Putamen (tissue), 1 donor: ENCODE measurements at regions not wholly inside any gene's neighbourhood (a gene's known extent, or its start where the extent isn't known, plus 50 kb on each side); places are given as distances from the start of the nearest gene placed in this dataset.
"Not testable (repeated sequence)": the region's sequence is repeated elsewhere in the genome, so short reads cannot be mapped to it uniquely, and the experiment has no call there.

Source experiments
- DNase-seq: peaks from one replicate; pipeline ENCODE4 v3.0.0-alpha.2; 2016; ENCODE audit warnings: low spot score

- DNase-seq, result no peak
These were observed 134.1 kb downstream of the RHOU start for GRCh38 chr1:228869312-228869824.

DNA sequence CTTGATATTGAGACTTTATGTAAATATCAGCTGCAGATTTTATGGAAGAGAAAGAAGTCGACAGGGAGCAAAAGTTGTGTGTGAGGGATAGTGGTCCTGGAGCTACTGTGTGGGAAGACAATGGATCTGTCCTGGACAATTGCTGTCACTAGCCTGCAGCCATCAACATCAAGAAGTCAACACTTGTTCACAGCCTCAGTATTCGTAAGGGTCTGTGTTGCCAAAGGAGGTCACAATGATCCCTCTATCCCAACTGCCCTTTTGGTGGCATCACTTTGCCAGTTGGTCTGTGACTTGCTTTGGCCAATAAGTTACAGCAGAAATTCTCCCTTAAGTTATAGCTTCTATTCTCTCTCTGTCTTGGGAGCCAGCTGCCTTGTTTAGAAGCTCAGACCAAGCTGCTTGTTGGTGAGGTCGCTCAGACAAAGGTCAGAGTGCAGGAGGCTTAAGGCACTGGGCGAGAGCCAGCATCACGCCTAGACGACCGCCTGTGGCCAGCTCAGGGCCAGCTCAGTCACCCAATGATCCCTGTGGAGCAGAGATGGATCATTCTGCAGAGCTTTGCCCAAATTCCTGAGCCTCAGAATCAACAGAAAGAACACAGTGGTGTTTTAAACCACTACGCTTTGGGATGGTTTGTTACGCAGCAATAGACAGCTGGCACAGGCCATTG lies 134.9 kb downstream of the RHOU start:
- DNase-seq, result peak; percentile 67

DNA sequence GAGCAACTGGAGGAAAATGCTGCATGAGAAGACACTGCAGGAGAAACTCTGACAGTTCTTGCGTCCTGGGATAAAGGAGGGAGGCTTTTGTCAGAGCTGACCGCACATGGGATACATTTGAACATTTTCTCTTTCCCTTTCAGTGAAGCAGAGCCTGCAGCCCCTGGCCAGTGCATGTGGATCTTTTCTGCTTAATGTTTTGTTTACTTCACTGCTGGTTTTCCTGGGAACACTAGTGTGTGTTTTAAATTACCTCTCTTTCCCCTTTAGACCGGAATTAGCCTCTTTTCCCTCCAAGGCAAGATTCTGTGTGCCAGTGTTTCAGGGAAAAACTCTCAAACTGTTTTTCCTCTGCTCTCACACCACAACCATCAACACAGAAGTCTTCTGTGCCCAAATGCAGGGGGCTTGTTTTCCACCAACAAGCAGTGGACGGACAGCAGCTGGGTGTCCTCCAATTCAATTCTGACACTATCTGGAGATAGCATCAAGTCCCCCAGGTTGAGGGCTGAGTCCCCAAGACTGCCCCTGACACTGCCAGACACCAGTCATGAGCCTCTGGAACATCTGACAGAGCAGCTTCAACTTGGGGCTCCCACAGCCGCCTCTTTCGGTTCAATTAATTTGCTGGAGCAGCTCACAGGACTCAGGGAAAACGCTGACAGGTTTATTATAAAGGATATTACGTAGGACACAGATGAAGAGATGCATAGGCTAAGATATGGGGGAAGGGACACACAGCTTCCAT lies 136.2 kb downstream of the RHOU start:
- no peak for DNase-seq

GRCh38 chr1:228872080-228872479 lies 136.8 kb downstream of the RHOU start:
- no peak for DNase-seq

- DNase-seq, result no peak
These were observed 138.4 kb downstream of the RHOU start for GRCh38 chr1:228873709-228874108.

GRCh38 chr1:228875741-228876140 lies 140.5 kb downstream of the RHOU start:
- DNase-seq, result no peak

GRCh38 chr1:228876187-228876586 lies 140.9 kb downstream of the RHOU start:
- DNase-seq, result no peak

GRCh38 chr1:228879164-228879563 lies 143.9 kb downstream of the RHOU start:
- no peak for DNase-seq

DNA sequence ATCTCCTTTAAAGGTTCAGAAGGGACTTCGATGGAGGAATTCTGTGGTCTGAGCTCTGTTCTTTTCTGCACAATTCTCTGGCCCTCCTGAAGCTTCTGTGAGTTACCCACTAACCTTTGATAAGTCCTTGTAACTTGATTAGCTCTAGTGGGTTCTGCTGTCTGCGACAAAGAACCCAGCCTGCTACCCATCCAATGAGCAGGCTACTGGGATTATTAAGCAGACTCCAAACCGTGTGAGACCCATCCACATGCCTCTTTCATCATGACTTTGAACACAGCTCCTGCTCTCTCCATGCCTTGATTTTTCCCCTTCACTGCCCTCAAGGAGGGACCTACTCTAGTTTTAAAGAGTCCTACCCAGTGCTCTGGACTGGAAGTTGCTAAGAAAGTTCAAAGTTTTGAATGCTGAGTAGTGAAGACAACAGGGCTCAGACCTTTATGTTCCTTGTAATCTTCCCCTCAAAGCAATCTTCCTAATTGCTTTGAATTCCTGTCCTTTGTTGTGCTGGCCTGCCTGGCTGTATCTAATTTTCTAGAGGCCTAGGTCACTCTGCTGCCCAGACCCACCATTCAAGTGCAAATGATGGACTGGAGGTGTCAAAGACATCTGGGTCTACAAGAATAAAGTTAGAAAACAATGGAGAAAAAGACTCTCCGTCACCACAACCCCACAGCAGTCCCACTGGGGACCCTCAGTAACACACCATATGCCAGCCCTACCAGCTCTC lies 146.9 kb downstream of the RHOU start:
- DNase-seq, result no peak

DNA sequence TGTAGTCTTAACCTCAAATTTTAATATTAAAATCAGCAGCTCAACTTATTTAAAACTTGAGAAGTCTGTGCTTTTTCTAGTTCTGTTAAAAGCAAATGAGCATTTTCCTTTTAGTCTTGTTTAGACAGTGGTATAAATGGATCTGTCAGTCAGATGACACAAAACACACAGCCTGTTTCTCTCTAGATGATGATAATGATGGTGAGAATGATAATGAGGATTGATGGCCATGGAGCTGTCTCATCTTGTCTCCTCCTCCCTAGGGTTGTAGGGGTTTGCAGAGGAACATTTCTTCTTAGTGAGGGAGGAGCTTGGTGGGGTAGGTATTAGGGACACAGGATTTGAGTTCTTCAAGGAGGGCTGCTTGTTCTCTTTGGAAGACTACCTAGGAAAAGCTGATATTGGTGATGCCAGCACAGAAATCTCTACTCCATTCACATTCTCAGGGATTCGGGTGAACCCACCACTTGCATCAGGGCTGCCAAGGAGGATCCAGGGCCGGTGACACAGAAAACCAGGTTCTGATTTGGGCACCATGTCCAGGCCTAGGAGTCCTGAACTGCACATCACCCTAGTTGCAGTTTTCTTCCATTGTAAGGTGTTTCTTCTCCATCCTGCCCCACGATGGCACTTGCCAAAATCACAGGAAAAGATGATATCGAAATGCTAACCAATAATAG lies 147.6 kb downstream of the RHOU start:
- no peak for DNase-seq

GRCh38 chr1:228883535-228883934 lies 148.3 kb downstream of the RHOU start:
- DNase-seq, result no peak

DNA sequence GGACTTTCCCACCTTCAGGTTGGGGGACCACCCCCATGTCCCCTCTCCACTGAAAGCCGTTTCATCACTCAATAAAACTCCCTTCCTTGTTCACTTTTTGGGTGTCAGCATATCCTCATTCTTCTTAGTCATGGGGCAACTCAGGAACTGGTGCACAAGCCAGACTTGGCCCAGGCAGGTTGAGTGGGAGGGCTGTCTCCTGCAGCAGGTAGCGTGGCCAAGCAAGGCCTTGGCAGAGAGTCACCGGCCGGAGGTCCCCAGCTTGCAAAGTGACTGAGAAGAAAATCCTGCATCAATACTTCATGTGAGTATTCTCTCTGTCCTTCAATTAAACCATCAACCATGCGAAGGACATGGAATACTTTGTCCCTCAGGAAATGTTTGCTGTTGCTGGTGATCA lies 148.9 kb downstream of the RHOU start:
- no peak for DNase-seq

GRCh38 chr1:228884615-228885566 lies 149.6 kb downstream of the RHOU start:
- DNase-seq, result no peak

GRCh38 chr1:228885845-228886244 lies 150.6 kb downstream of the RHOU start:
- DNase-seq, result no peak

DNA sequence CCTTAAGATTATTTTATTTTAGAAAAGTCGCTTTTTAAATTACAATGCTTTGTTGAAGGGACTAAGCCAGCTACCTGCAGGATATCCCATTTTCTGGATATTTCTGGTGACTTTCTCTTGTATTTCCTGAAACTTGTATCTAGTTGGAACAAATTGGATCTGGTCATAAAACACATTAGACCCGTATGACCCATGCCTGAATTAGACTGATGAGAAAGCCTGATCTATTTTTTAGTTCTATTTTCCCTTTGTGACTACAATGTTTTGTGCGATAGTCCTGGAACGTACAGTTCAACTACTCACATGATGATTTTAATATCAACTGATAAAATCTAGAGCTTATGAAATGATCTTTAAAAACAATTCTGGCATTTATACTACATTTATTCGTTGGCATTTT lies 151.8 kb downstream of the RHOU start:
- no peak for DNase-seq

DNA sequence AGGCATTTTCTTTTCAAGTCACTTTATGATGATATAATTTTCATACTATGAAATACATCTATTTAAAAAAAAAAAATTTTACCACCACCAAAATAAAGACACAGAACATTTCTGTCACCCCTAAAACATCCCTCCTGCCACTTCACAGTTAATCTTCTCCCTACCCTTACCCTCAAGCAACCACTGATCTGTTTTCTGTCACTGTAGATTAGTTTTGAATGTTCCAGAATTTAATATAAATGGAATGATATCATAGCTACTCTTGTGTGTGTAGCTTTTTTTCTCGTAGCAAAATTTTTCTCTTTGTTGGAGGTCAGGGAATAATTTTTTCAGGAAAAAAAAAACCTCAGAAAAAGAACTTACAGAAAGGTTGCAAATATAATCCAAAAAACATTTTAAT lies 152.7 kb downstream of the RHOU start:
- DNase-seq, result no peak

GRCh38 chr1:228889289-228889688 lies 154.0 kb downstream of the RHOU start:
- no peak for DNase-seq

GRCh38 chr1:228891272-228892034 lies 156.2 kb downstream of the RHOU start:
- DNase-seq, result no peak

GRCh38 chr1:228892200-228892599 lies 156.9 kb downstream of the RHOU start:
- DNase-seq, result not testable (repeated sequence)

GRCh38 chr1:228894442-228894989 lies 159.2 kb downstream of the RHOU start:
- DNase-seq, result no peak
